GM19043 (cell line): ENCODE measurements at regions not wholly inside any gene's neighbourhood (a gene's known extent, or its start where the extent isn't known, plus 50 kb on each side); places are given as distances from the start of the nearest gene placed in this dataset.

ENCODE experiments used
- ATAC-seq: cut with Tn5 transposase; IDR thresholded peaks from one replicate; pipeline ENCODE4 v1.9.1; 2021; ENCODE audit warnings: low read depth; ENCODE audit not compliant: unreplicated experiment

DNA sequence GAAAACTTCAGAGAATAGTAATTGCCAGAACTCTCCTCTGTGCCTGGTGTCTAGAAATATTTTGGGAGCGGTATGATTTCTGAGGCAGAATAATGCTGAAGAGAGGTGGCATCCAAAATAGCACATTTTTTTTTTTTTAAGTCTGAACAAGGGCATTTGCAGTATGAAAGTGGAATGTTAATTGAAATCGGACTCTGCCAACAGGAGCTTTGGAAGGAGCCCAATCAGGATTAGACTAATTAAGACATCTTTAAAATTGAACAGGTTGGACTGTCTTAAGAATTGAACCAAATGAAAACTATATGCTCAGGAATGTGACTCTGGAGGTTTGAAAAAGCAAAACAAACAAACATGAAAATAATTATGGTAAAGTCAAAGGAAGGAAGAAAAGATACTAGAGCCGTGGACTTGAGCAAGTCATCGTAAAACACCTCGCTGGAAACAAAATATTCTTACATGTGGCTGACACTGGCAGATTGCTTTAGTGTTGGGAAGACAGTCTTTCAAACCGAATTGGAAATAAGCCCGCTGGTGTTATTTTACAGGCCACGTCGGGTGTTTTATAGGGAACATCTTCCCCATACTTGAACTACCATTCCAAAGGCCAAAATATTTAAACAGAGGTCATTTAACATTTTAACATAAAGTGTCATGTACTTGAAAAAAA, 436.3 kb downstream of the VRK1 start:
- ATAC-seq = no peak

- ATAC-seq = no peak
These were observed 449.5 kb downstream of the VRK1 start for GRCh38 chr14:97246648-97247047.

GRCh38 chr14:97248973-97249372, 451.8 kb downstream of the VRK1 start:
- no peak for ATAC-seq

DNA sequence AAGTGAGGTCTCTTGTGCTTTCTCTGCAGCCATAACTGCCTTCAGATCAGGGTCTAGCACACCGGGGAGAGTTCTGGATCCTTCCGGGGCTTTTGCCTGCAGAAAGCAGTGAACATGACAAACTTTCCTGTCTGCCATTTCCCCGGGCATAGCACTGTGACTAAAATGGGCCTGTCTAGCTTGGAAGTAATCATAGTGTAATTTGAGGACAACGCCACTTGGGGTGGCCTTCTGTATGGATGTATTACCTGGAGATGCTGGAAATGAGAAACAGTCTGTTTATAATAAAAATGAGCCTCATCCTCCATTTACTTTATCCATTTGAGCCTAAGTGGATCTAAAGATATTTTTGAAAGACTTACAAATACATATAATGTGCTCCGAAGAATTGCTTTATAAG, 453.7 kb downstream of the VRK1 start:
- no peak for ATAC-seq

DNA sequence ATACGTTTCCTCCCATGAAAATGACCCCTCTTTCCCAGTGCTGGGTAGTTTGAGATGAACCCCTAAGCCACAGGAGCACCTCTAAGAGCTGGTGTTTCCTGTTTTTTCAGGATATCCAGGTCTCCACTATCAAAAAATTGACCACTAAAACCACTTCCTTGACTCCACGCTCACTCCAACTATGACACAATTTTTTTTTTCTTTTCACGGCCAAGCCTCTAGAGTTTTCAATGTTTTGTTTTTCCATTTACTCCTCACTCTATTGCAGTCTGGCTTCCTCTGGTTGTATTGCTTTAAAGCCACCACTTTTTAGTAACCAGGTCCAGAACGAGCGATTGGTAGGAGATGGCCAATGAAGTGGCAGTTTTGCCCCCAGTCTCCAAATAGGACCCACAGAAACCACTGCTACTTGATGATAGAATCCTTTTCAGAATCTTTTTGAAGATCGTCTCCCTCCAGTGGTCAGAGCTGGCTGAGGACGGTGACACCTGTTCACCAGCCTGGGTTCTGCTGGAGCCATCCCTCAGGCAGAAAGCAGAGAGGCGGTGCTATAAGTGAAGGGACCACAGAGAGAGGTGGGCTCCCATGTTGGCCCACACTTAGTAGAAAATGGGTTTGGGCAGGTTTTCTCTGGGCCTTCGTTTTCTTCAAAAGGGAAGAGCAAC, 454.4 kb downstream of the VRK1 start:
- no peak for ATAC-seq

DNA sequence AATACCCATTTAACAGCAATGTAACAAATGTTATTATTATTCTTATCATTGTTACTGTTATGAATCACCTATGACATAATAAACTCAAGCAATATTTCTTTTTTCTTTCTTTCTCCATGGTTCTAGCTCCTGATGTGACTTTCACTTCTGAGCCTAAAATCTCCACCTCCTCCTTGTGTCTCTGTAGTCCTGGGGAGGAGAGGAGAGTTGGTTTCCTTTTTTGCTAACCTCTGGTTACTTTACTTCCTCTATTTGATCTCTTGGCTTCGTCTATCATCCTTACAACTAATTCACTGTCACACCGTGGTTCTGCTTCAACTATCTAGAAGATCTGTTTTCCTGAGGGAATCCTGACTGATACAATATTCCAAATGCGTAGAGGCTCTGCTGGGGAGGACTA, 456.6 kb downstream of the VRK1 start:
- ATAC-seq = no peak

DNA sequence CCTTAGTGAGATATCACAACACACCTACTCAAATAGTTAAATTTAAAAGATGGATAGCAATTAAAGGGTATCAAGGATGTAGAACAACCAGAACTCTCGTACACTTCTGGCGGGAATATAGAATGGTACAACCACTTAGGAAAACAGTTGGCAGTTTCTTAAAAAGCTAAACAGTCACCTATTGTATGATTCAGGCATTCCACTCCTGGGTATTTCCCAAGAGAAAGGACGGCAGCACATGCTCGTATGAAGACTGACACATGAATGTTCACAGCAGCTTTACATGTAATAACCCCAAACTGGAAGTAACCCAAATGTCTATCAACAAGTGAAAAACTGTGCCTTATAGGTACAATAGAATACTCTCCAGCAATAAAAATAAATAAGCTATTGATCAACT, 465.2 kb downstream of the VRK1 start:
- ATAC-seq = no peak

DNA sequence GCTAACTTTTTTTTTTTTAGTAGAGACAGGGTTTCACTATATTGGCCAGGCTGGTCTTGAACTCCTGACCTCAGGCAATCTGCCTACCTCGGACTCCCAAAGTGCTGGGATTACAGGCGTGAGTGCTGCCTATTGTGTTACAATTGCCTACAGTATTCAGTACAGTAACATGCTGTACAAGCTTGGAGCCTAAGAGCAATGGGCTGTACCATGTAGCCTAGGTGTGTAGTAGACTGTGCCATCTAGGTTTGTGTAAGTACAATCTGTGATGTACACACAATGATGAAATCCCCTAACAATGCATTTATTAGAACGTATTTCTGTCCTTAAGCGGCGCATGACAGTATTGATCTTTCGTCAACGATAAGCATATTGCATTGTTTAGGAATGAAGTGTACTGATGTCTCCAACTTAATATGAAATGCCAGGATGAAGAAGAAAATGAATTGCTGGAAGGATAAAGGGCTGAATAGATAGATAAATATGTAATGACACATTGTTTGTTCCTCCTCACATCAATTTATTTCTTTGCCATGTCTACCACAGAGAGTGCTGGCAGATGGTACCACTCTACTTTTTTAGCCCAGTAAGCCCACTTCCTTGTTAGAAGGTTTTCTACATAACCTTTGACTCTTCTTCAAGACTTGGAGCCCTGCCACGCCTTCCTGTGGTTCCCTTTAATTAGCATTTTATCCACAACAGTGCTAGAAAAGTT, 467.5 kb downstream of the VRK1 start:
- no peak for ATAC-seq

GRCh38 chr14:97266653-97267052, 469.5 kb downstream of the VRK1 start:
- ATAC-seq = no peak

DNA sequence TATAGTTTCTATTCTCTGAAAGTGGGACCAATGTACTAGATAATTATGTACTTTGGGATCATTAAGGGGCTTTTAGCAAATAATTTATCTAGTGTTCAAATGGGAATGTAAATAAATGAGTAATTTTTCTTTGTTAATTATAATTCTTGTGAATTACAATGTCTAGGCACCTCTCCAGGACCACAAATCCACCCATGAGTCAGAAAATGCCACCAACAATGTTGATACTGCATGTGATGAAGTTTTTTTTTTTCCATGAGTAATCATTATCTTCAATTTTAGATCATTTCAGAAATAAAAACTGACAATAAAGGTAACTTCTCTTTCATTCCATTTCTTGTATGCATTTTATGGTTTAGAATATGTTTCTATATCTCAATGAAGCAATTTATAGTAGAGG, 470.3 kb downstream of the VRK1 start:
- ATAC-seq = no peak

DNA sequence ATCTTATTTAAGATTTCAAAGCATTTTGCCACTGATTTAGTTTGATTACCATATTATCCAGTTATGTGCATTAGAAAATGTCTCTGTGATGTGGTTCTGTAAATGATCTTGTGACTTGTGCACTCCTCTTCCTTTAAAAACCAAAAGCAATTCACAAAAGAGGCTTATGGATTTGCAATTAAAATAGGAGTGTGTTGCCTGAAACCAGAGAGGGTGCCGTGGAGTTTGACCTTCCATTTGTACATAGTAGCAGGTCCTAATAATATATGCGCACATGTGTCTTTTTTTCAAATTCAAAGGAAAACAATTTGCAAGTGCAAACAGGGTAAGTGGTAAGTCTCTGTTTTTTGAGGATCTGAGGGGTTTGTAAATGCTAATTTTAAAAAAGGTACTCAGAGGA, 470.9 kb downstream of the VRK1 start:
- no peak for ATAC-seq

- no peak for ATAC-seq
These were observed 473.1 kb downstream of the VRK1 start for GRCh38 chr14:97270308-97270707.

DNA sequence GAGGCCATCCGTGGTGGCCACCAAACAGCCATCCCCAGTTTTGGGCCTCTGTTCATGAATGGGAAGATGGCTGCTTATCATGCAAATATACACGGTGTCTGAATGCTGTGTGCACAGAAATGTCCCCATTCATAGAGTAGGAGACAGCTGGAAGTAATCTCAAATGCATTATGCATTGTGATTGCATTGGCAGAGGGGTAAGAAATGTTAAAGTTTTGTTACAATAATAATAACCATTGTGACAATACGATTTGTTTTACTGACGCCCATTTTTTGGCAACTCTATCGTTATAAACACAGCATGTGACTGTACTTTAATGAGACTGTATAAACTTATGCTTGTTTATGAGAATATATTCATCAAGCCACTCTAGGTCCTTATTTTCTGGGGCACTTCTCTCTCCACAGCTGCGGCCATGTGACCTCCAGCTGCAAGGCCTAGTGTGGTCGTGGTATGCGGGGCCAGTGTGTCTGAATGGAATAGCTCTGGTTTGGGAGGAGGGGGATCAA, 474.3 kb downstream of the VRK1 start:
- ATAC-seq = no peak

DNA sequence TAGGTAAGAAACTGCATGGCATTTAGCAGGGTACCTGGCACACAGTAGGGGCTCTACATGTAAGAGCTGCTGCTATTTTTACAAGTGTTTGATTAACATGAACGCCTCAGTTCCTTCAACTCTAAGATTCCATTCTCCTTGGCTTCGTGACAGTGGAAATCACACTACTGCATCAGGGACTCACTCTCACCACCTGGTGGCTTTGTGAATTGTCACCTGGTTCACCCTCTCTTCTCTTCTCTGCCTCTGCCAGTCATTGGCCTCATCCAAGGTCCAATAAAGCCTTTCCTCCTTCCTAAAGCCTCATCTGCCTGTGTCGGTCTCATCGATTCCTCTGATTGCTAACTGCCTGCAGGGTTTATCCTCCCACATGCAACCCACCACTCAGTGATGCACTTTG, 476.4 kb downstream of the VRK1 start:
- ATAC-seq = no peak

GRCh38 chr14:97274626-97275025, 477.4 kb downstream of the VRK1 start:
- ATAC-seq = no peak

GRCh38 chr14:97275276-97275675, 478.1 kb downstream of the VRK1 start:
- ATAC-seq = no peak

- ATAC-seq = no peak
These were observed 479.4 kb downstream of the VRK1 start for GRCh38 chr14:97276573-97276972.

- ATAC-seq = no peak
These were observed 480.5 kb downstream of the VRK1 start for GRCh38 chr14:97277711-97278110.

DNA sequence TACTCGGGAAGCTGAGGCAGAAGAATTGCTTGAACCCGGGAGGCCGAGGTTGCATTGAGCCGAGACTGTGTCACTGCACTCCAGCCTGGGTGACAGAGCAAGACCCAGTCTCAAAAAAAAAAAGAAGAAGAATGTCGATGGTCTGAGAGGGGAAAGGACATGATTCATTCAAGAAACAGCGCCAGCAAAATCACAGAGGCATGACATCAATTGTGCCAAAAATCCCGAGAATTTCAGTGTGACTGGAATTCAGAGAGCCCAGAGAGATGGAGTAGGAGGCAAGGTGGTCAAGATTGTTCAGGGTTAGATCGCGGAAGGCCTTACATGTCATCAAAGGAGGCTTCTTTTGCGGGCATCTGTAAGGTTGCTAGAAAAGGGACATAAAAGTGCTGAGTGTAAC, 483.3 kb downstream of the VRK1 start:
- no peak for ATAC-seq

DNA sequence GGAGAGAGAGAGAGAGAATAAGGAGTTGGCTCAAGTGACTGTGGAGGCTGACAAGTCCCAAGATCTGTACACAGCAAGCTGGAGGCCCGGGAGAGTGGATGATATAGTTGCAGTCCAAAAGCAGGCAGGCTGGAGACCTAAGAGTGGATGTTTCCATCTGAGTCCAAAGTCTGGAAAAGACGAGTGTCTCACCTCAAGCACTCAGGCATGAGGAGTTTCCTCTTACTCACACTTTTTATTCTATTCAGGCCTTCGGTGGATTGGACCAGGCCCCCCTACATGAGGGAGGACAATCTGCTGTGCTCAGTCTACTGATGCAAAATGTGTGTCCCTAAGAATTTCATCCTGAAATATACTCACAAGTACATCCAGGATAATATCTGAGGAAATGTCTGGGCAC, 484.6 kb downstream of the VRK1 start:
- ATAC-seq = no peak

GRCh38 chr14:97282210-97283004, 485.2 kb downstream of the VRK1 start:
- no peak for ATAC-seq
